ENCODE measurements at regions not wholly inside any gene's neighbourhood (a gene's known extent, or its start where the extent isn't known, plus 50 kb on each side); places are given as distances from the start of the nearest gene placed in this dataset.
"Not testable (repeated sequence)": the region's sequence is repeated elsewhere in the genome, so short reads cannot be mapped to it uniquely, and the experiment has no call there.

GRCh38 chr22:48822278-48823233 is 1005.1 kb downstream of the BRD1 start:
- no peak for DNase-seq (ENCODE audit: low read depth in 3 of 3)

DNA sequence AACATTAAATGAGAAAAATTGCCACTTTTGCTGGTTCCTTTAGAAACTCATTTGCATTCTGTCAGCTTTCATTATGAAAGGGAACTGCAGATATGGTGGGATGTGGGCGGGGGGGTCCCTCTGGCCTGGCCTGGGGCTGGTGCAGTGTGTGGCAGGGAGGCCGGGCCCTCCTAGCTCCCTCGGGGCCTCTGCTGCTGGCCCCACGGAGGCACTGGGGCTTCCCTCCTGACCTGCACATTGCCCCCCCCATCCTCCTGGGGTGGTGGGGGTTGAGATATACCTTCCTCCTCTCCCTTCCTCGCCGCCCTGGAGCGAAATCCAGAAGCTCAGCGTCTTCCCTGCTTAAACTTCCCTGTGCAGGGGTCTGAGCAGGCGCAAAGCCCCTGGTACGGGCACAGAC is 1005.9 kb downstream of the BRD1 start:
- no peak for DNase-seq (ENCODE audit: low read depth in 3 of 3)

DNA sequence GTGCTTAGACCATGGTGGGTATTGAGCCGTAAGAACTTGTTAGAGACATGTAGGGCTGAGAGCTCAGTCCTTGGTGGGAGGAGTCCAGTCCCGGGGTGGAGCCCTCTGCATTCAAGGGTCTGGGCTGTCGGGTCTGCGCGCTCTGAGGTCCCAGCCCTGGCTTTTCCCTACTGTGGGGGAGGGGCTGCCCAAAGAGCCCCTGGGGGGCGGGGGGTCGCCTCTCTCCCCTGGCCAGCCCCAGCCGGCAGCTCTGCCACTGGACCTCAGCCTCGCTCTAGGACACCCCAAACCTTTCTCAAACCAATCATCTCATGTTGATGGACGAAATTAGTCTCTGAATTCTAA is 1006.4 kb downstream of the BRD1 start:
- DNase-seq (ENCODE audit: low read depth in 3 of 3) = no peak

DNA sequence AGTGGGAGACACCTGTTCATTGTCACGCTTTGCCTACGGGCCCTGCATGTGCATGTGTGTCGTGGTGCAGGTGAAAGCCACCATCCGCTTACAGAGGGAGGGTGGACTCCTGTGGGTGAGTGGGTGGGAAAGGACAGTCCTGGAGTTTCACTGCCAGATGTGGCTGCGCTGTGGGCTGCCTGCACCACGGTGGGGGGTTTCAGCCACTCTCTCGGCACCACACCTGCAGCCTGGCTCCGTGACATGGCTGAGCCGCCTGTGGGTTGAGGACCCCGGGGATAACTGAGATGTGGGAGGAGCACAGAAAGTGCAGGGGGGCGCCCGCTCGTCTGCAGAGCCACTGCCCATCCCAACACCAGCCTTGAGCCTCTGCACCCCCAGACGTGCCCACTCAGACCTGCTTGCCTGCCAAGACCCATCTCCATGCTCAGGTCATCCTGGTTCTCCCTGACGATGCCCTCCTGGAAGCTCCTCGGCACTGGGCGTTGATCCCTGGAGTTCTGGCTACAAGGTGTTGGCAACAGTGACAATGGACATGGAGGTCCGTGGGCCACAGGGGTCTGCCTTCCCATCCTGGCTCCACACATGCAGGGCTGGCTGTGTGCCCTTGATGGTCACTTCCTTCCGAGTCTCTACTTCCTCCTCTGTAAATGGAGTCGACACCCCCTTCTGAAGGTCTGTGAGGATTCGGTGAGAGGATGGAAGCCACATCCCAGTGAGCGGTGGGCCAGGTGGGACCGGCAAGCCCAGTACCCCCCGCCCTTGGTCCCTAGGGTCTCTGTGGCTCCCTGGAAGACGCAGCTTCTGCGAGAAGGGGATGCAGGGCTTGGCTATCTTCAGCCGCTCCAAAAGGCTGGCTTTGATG is 1007.0 kb downstream of the BRD1 start:
- no peak for DNase-seq (ENCODE audit: low read depth in 3 of 3)

GRCh38 chr22:48819961-48820360 is 1007.7 kb downstream of the BRD1 start:
- DNase-seq (ENCODE audit: low read depth in 3 of 3) = no peak

DNA sequence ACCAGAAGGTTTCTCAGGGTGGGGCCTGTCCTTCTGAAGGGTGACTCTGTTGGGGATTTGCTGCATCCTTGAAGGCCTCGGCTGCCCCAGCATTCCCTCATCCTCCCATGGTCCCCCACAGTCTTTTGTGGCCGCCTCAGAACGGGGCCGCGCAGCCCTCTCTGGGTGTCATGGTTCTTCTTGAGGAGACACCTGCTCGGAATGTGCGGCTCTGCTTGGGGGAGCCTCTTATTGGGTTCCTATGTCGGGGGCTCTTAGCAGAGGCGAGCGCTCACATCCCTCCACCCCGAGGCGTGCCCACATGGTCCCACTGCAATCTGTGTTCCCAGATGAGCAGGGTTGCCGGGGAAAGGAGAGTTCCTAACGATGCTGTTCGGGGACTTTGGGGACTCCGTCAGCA is 1008.4 kb downstream of the BRD1 start:
- no peak for DNase-seq (ENCODE audit: low read depth in 3 of 3)

DNA sequence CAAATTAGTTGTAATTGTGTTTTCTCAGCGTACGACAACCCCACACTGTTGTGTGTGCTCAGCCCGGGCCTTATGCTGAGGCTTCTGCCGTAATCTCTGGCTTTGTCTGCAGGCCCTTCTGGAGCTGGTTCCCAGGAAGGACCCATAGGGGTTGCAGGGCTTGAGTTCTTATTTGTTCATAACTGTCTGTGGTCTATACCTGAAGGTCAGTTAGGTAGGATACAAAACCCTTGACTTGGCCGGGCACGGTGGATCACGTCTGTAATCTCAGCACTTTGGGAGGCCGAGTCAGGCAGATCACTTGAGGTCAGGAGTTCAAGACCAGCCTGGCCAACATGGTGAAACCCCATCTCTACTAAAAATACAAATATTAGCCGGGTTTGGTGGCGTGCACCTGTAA is 1010.2 kb downstream of the BRD1 start:
- DNase-seq (ENCODE audit: low read depth in 3 of 3) = not testable (repeated sequence)

- DNase-seq (ENCODE audit: low read depth in 3 of 3) = no peak
Measured at GRCh38 chr22:48811885-48812284, 1015.8 kb downstream of the BRD1 start.

- no peak for DNase-seq (ENCODE audit: low read depth in 3 of 3)
Measured at GRCh38 chr22:48808038-48808960, 1019.4 kb downstream of the BRD1 start.

DNA sequence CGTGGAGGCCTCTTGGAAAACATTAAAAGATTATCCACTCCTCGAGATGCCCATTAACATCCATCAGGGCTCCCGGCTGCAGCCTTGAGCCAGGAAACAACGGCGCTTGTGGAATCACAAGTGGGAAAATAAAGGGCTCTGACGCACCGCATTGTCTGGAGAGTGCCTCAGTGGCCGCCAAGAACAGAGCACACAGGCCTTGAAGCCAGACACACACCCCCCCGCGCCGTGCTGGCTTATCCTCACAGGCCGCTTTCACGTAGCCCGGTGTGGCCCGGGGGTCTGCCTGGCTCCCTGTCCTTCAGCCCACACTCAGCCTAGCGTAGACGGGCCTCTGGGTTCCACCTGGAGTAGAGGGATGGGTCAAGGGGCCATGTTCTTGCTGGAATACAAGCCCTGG is 1020.5 kb downstream of the BRD1 start:
- DNase-seq (ENCODE audit: low read depth in 3 of 3) = no peak

- no peak for DNase-seq (ENCODE audit: low read depth in 3 of 3)
Measured at GRCh38 chr22:48806227-48806781, 1021.4 kb downstream of the BRD1 start.

GRCh38 chr22:48805516-48805915 is 1022.2 kb downstream of the BRD1 start:
- DNase-seq (ENCODE audit: low read depth in 3 of 3) = no peak

DNA sequence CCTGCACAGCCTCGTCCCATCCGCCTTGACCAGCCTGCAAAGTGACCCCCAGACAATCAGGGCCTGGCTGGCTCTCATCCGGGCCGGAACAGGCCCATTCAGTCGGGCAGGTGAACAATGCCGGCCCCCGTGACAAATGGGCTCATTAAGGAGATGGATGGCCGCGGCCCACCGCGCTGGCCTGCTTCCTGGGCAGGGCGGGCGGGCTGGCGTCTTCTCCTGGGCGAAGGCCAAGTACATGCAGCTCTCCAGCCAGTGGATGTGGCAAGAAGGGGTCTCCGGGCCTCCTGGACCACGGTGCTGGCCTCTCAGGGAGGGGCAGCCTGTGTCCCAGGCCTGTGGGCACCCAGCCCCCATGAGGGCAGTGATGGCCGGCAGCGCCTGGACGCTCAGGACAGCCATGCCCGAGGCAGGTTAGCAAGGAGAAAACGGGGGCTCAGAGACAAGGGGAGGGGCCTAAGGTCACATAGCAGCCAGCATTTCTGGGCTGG is 1022.8 kb downstream of the BRD1 start:
- no peak for DNase-seq (ENCODE audit: low read depth in 3 of 3)

DNA sequence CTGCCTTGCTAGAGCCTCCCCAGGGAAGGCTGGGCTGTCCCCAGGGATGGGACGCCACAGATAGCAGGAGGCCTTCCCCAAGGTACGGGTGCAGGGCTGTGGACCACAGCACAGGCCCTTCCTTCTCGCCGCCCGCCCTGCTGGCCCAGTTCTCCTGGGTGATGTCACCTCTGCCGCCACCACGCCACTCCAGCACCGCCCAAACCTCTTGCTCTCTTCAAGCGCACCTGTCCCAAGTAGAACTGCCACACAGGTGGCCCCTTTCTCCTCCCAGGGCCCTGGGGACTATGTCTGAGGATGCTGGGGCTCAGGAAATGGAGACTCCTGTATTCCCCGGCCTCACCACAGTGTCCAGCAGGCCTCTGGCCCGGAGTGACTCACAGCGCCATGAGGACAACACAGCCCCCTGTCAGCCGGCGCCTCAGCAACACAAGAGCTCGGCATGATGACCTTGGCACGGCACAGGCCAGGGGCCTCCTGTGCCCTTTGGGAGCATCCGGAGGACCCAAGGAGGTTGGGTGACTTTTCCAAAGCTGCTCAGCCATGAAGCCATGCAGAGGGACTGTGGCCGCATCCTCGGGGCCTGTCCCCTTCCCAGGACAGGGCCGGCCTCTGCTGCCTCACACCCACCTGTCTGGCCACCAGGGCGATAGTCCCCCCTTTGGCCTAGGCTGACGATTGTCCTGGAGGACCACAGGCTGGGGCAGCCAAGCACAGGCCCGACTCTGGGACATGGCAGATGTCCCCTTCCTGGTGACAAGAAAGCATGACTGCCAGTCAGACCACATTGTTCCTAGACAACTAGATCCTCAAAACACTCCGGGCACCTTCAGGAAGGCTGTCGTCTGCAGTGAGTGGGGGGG is 1023.5 kb downstream of the BRD1 start:
- no peak for DNase-seq (ENCODE audit: low read depth in 3 of 3)

- DNase-seq (ENCODE audit: low read depth in 3 of 3) = no peak
Measured at GRCh38 chr22:48803171-48803947, 1024.3 kb downstream of the BRD1 start.

- no peak for DNase-seq (ENCODE audit: low read depth in 3 of 3)
Measured at GRCh38 chr22:48802576-48802975, 1025.1 kb downstream of the BRD1 start.

GRCh38 chr22:48800886-48801607 is 1026.6 kb downstream of the BRD1 start:
- no peak for DNase-seq (ENCODE audit: low read depth in 3 of 3)

DNA sequence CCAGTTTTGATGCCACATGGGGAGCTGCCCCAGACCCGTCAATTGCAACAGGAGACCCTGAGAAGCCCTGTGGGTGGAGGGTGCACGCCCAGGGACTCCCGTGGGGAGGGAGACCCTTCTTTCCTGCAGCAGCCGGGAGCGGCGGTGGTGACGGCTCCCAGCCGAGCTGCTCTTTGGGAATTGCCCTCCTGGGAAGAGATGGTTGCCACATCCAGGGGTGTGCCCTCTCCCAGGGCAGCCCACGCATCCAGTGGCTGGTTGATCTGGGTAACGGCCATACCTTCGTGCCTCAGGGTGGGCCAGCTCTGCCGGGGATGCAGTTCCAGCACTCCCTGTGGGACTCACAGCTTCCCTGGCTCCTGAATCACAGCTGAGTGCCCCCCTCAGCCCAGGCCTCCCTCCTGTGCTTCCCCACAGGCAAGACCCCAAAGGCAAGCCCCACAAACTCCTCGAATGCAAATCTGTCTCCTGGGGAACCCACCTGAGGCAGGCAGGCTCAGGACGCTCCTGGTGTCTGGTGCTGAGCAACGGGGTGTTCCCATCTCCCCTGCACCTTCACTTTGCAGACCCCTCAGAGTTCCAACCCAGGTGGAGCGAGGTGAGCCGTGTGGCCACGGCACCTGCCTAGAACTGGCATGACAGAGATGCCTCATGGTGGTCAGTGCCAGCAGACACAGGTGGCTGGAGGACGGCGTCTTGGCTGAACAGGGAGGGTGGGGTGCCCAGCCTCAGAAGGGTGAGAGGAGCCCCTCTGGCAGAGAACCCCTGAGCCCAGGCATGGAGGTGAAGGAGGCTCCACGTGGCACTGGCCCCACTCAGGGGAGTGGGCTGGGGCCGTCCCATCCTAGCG is 1027.4 kb downstream of the BRD1 start:
- no peak for DNase-seq (ENCODE audit: low read depth in 3 of 3)
